HG03469 (cell line): ENCODE measurements at regions not wholly inside any gene's neighbourhood (a gene's known extent, or its start where the extent isn't known, plus 50 kb on each side); places are given as distances from the start of the nearest gene placed in this dataset.
"Not testable (repeated sequence)": the region's sequence is repeated elsewhere in the genome, so short reads cannot be mapped to it uniquely, and the experiment has no call there.

Experiments
- ATAC-seq: cut with Tn5 transposase; IDR thresholded peaks from one replicate; pipeline ENCODE4 v1.9.1; 2021; ENCODE audit warnings: mild to moderate bottlenecking, moderate library complexity, moderate number of reproducible peaks; ENCODE audit not compliant: unreplicated experiment

GRCh38 chr7:25727446-25727845, 424.6 kb upstream of the NFE2L3 start:
- no peak for ATAC-seq

- ATAC-seq = no peak
Measured at GRCh38 chr7:25727876-25728275, 424.1 kb upstream of the NFE2L3 start.

DNA sequence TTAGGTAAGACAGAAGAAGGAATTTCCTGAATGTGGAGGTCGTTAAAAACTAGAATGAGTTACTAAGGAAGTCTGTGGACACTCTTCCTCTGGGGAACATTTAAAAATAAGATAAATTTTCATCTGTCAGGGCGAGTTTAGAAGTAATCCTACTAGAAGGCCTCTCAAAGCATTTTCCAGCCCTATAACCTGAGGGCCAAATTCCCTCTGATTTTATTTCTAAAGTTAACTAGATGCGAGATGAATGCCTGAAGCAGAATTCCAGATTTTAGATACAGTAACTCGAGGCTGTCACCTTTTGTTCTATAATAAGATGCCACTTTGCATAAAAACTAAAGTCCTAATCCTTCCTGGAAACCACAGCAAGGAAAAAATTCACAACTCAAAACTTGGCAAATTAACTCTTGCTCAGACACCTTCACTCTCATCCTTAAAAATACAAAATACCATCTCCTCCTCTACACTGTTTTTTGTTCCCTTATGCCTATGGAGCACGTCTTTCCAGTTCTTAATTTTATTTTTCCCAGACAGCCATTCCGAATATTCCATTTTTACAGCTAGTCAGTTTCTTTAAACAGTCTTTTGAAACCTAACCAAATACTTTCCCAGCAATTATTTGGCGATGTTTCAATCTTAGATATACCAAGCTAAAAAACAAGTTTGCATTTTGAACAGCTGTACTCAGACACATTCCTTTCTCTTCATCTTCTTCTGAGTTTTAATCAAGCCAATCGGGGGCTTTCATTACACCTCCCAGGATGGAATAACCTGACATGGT, 420.7 kb upstream of the NFE2L3 start:
- ATAC-seq = no peak

DNA sequence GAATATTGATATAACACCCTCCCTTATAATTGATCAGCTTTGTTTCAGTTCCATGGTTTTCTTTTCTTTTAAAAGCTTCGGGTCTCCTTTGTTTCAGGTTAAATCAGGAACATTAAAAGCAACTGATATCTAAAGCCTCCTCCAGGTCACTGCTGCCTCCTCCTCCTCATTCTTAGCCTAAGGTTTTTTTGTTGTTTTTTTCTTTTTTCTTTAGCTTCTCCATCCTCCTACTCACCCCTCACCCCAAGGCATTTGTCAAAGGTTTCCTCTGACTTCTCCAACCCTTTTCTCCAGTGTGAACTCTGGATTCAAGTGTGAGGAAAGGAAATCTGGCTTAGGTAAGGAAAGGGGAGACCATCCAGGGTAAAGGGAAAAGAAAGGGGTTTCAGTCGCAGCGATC, 420.2 kb upstream of the NFE2L3 start:
- no peak for ATAC-seq

- no peak for ATAC-seq
Measured at GRCh38 chr7:25732766-25733217, 419.2 kb upstream of the NFE2L3 start.

DNA sequence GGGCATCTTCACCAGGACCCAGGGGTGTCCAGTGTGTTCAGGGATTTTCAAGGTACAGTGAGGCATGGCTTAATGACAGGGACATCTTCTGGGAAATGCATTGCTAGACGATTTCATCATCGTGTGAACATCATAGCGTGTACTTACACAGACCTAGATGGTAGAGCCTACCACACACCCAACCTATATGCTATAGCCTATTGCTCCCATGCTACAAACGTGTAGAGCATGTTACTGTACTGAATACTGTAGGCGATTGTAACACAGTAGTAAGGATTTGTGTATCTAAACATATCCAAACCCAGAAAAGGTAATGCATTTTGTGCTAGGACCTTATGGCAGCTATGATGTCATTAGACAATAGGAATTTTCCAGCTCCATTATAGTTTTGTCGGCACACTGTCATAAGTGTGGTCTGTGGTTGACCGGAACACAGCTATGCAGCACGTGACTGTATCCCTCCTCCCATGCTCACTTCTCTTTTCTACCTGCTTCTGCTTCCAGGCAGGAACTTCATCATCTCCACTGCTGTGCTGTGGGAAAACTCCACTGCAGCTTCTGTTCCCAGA, 416.2 kb upstream of the NFE2L3 start:
- no peak for ATAC-seq

- ATAC-seq = no peak
Measured at GRCh38 chr7:25738528-25738927, 413.5 kb upstream of the NFE2L3 start.

DNA sequence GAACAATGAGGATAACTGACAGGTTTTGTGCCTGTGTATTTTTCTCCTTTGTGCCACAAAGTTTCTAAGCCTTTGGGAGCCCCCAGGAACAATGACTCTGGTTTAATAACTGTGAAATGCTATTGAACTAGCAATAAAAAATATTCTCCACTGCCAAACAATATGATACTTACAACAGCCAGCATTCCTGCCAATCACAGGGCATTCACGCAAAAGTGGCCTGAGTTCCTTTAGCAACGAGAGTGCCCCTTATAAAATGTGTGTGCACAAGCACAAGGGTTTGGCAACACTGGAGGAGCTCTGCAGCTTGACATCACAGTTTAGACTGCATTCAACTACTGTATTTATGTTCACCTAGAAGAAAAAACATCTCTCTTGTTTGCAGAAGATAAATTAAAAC, 412.9 kb upstream of the NFE2L3 start:
- no peak for ATAC-seq

GRCh38 chr7:25742316-25742715, 409.7 kb upstream of the NFE2L3 start:
- ATAC-seq = no peak

DNA sequence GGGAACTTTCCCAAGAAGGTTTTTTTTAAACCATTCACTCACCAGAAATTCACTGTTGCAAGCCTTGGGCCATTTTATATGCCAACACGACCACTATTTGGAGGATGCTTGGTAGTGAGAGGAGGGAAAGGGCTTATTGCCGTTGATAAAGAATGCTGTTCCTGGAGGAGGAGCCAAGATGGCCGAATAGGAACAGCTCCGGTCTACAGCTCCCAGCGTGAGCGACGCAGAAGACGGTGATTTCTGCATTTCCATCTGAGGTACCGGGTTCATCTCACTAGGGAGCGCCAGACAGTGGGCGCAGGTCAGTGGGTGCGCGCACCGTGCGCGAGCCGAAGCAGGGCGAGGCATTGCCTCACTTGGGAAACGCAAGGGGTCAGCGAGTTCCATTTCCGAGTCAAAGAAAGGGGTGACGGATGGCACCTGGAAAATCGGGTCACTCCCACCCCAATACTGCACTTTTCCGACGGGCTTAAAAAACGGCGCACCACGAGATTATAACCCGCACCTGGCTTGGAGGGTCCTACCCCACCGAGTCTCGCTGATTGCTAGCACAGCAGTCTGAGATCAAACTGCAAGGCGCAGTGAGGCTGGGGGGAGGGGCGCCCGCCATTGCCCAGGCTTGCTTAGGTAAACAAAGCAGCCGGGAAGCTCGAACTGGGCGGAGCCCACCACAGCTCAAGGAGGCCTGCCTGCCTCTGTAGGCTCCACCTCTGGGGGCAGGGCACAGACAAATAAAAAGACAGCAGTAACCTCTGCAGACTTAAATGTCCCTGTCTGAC, 408.1 kb upstream of the NFE2L3 start:
- not testable (repeated sequence) for ATAC-seq

- ATAC-seq = no peak
Measured at GRCh38 chr7:25750744-25751508, 401.1 kb upstream of the NFE2L3 start.

DNA sequence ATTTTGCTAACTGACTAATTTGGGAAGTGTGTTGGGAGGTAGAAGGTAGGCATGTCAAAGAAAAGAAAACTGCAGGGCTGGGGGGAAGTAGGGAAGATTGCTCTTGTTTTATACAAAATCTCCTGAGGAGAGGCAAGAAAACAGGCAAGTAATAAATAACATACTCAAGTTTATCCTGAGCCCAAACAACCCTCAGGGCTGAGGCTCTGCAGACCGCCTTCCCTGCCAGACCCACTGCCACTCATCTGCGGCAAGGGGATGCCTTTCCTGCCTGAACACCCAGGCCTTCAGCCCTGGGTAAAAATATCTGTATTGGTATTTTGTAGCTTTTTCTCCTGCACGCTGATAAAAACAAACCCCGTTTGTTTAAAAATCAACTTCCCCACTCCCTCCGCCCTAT, 399.8 kb upstream of the NFE2L3 start:
- no peak for ATAC-seq

GRCh38 chr7:25752967-25753791, 398.8 kb upstream of the NFE2L3 start:
- ATAC-seq = no peak

GRCh38 chr7:25753837-25754236, 398.2 kb upstream of the NFE2L3 start:
- ATAC-seq = no peak

DNA sequence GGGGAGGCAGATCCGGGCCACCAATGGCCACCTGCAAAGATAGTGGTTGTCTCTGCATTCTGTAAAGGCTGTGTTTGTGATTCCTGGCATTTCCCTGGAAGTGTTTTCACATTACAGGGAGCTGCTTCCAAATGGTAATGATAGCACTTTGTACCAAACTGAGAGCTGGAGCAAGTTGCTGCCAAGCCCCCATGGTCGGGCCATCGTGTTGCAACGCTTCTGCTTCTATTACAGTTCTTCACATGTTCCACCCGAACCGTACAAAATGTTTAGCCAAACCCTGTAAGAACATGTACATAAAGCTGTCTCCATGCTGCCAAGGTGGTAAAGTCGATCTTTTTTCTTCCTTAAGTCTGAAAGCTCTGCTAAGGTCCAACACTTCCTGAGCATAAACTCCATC, 397.7 kb upstream of the NFE2L3 start:
- no peak for ATAC-seq

DNA sequence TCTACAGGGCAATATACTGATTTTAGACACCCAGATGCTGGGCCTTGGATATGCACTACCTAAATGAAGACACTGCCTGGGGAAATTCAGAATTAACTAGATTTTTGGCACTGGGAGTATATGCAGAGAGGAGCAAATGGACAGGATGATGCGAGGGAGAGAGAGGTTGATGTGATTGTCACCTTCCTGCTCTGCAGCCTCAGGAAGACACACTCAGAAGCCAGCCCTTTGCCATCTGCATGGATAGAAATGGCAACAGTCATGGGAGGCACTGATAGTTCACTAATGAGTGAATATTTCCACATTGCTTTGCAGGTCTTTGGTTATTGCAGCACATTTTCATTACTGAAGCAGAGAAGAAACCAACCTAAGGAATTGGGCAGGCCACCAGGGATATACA, 397.2 kb upstream of the NFE2L3 start:
- ATAC-seq = no peak

- ATAC-seq = no peak
Measured at GRCh38 chr7:25756601-25757000, 395.4 kb upstream of the NFE2L3 start.

GRCh38 chr7:25758559-25758958, 393.4 kb upstream of the NFE2L3 start:
- no peak for ATAC-seq

- no peak for ATAC-seq
Measured at GRCh38 chr7:25759286-25759685, 392.7 kb upstream of the NFE2L3 start.

DNA sequence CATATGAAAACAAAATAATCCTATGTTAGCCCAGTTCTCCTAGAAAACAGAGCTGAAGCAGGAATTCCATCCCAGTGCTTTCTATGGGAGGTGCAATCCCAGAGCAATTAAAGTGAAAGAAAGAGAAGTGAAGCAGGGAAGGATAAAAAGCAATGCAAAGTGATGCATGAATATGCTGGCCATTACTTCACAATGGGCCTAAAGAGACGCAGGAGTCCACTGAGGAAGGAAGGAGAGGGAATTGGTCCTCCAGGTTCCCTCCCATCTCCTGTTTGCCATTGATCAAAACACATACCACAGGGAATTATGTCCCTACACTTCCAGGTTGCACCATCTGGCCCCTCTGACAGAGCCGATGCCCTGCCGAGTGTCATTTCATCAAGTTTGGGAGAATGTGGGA, 392.2 kb upstream of the NFE2L3 start:
- no peak for ATAC-seq
